Lower leg skin (tissue), 4 donors: ENCODE measurements at regions not wholly inside any gene's neighbourhood (a gene's known extent, or its start where the extent isn't known, plus 50 kb on each side); places are given as distances from the start of the nearest gene placed in this dataset.

Experiments used
- DNase-seq, 2 donors: peaks; one replicate each; pipeline ENCODE4 v3.0.0-alpha.2; 2019; ENCODE audit warnings: low spot score in 2 of 2
- H3K4me3 ChIP-seq: fragments of 200-600 bp; sonication (generic); 2 replicates; pipeline ENCODE4 v1.5.1; 2017; ENCODE audit warnings: mild to moderate bottlenecking, low read depth; ENCODE audit not compliant: poor library complexity, severe bottlenecking
- POLR2A ChIP-seq, 2 donors: fragments of 450-650 bp; IDR thresholded peaks; one replicate each; pipeline ENCODE4 v1.6.1; 2016 to 2017; ENCODE audit warnings: antibody characterized with exemption in 2 of 2, mild to moderate bottlenecking in 1 of 2, moderate library complexity in 1 of 2
- WGBS, 2 donors: methylation state at CpG; one replicate each; pipeline ENCODE4 v1.1.5; 2018; 5-methylcytosine and 5-hydroxymethylcytosine counted together
- intact Hi-C: fragments of 100-400 bp; cut with DNase I; formaldehyde crosslinking; loops from one replicate; pipeline ENCODE4 v1.15.0; 2023; ENCODE audit warnings: low total_unique reads
- TF ChIP-seq, protein P1 (sequence below), 3 donors: fragments of 450-650 bp; IDR thresholded peaks; one replicate each; pipeline ENCODE4 v1.5.1; 2016; ENCODE audit warnings: antibody characterized with exemption in 3 of 3, mild to moderate bottlenecking in 3 of 3, moderate library complexity in 2 of 3

DNA sequence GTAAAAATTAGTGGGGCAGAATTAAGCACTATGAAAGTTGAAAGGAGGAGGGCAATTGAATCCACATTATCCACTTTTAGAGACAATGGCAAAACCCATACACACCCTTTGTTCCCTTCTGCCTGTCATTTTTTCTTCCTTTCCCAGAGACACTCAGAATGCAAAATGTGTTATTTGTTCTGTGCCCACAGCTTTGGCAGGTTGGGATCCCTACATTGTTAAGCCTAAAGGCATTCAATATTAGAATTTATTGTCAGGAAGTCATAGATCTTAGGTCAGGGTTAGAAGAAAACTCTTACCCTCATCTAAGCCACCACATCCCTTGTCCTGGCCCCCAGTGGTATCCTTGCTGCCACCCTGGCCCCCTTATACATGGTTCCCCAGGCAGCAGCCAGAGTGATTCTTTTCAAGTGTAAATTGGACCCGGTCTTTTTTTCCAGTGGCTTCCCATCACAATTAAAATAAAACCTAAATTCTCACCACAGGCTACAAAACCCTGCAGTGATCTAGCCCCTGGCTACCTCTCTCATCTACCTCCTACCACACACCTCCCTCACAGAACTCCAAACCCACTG, 470.1 kb upstream of the ATP11B start:
- no peak overlapping the region for H3K4me3 ChIP-seq
- TF ChIP-seq, protein P1, sequence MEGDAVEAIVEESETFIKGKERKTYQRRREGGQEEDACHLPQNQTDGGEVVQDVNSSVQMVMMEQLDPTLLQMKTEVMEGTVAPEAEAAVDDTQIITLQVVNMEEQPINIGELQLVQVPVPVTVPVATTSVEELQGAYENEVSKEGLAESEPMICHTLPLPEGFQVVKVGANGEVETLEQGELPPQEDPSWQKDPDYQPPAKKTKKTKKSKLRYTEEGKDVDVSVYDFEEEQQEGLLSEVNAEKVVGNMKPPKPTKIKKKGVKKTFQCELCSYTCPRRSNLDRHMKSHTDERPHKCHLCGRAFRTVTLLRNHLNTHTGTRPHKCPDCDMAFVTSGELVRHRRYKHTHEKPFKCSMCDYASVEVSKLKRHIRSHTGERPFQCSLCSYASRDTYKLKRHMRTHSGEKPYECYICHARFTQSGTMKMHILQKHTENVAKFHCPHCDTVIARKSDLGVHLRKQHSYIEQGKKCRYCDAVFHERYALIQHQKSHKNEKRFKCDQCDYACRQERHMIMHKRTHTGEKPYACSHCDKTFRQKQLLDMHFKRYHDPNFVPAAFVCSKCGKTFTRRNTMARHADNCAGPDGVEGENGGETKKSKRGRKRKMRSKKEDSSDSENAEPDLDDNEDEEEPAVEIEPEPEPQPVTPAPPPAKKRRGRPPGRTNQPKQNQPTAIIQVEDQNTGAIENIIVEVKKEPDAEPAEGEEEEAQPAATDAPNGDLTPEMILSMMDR (IDR thresholded peaks at IDR 0.05), result no peak
- TF ChIP-seq POLR2A (IDR thresholded peaks at IDR 0.05), result no peak
- no peak for DNase-seq
- WGBS, 2 donors, result 87 to 93% methylated on average over 1 of the region's 1 CpG
- intact Hi-C loops, result no loop called here

DNA sequence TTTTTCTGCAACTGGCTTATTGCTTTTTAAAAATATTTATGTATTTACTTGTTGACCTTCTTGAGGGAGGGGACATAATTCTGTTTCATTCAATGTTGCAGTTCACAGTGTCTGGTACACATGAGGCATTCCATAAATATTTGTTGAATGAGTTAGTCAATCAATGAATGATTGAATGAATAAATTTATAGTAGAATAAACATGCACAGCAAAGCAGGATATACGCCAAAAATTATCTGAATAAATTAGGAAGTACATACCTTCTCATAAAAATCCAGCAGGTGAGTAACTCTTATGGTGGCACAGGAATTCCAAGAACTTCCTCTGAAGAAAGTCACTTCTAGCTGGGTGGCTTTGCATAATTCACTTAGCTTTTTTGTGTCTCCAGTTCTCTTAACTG, 469.4 kb upstream of the ATP11B start:
- TF ChIP-seq, protein P1 (IDR thresholded peaks at IDR 0.05), result no peak
- TF ChIP-seq POLR2A (IDR thresholded peaks at IDR 0.05), result no peak
- intact Hi-C loops, result no loop called here
- 73 to 75% methylated on average over 1 of the region's 1 CpG for WGBS, 2 donors
- H3K4me3 ChIP-seq, result no peak overlapping the region
- no peak for DNase-seq

DNA sequence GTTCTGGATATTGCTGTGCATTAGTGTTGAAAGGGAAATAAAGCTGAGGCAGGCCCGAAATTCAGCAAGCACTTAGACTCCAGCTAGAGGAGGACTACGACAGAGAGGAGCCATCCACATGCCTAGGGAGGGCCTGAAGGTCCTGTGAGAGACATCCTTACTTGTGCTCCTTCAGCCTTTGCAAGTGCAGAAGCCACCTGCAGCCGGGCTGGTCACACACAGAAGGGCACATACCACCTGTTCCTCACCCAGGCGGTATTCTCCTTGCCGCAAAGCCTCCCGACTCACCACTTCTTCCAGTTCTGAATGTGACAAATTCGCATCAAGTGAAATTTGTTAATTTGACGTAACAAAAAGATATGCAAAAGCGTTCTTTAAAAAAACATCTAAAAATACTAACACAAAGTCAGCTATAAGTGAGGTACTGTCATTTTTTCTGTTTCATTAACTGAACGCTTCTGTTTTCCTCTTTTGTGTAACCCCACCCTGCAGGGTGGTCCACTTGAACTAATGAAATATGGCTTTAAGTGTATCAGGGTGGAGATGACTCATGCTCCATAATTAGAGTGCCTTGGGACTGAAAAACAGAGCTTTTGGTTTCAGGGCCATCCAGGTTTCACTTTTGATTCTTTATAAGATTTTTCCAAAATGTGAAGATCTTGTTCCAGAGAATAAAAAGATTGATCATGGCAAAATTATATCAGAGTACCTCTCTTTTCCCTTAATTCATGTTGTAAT, 467.9 kb upstream of the ATP11B start:
- intact Hi-C loops, result no loop called here
- 78 to 87% methylated on average over 10 of the region's 10 CpGs for WGBS, 2 donors
- DNase-seq, result no peak
- TF ChIP-seq, protein P1 (IDR thresholded peaks at IDR 0.05), result no peak
- no peak for TF ChIP-seq POLR2A (IDR thresholded peaks at IDR 0.05)
- no peak overlapping the region for H3K4me3 ChIP-seq

DNA sequence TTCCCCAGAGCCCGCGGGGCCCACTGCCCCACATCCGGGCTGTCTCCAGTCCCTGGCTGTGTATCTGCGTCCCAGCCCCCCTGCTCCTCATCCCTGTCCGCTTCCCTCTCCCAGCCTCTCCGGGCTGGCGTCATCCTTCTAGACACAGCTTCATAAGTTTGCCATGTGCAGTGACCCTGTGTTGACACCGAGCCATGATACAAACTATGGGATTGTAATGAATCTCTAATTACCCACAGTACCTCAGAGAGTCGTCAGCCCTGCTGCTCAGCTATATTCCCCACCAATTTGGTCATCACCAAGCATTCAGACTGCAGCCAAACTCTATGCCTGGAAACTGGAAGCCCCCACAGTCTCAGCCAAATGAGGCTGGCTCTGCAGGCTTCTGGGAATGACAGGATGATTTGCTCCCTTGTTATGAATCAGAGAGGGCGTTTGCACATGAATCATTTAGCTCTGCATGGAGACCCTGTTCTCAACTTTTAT, 466.1 kb upstream of the ATP11B start:
- 63 to 64% methylated on average over 10 of the region's 10 CpGs for WGBS, 2 donors
- TF ChIP-seq POLR2A (IDR thresholded peaks at IDR 0.05), result no peak
- TF ChIP-seq, protein P1 (IDR thresholded peaks at IDR 0.05), result no peak
- DNase-seq, result no peak

DNA sequence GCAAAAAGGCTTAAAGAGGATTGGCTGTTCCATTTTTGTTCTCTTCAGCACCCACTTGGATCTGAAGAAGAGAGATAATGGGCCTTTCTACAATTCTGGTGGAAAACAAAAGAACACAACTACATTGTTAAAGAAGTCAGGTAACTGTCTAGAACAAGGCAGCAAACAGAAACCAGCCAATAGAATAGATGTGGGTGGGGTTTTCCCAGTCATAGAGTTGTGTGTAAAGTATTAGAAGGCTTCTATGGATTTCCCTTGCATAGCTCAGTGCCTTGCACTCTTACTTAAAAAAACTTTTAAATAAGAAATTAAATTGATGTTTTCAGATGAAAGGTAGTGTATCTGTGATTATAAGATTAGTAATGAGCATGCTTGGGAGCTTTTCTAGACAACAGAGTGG, 462.7 kb upstream of the ATP11B start:
- H3K4me3 ChIP-seq, result no peak overlapping the region
- TF ChIP-seq, protein P1 (IDR thresholded peaks at IDR 0.05), result no peak
- TF ChIP-seq POLR2A (IDR thresholded peaks at IDR 0.05), result no peak
- no peak for DNase-seq
- intact Hi-C loops, result no loop called here

More for the DNA sequence above, 466.1 kb upstream of the ATP11B start:
- intact Hi-C loops, result no loop called here
- no peak overlapping the region for H3K4me3 ChIP-seq
